Adrenal gland (tissue), 9 donors: ENCODE measurements at regions not wholly inside any gene's neighbourhood (a gene's known extent, or its start where the extent isn't known, plus 50 kb on each side); places are given as distances from the start of the nearest gene placed in this dataset.

Experiments
- DNase-seq, 7 donors: peaks; one replicate each; pipeline ENCODE4 v3.0.0-alpha.2; 2019 to 2020
- H3K27ac ChIP-seq, 5 donors: fragments of 200-600 bp; sonication (generic) in 4 of 5; 1 replicate in 3 of 5; 2 replicates in 2 of 5; pipeline versions ENCODE4 v1.5.1 to v1.8.0; 2016 to 2020; ENCODE audit warnings: mild to moderate bottlenecking in 1 of 5
- H3K27me3 ChIP-seq: fragments of 200-600 bp; 2 replicates; pipeline ENCODE4 v1.8.0; 2021
- H3K36me3 ChIP-seq, 2 donors: fragments of 200-600 bp; replicated peaks in 1 of 2; 1 replicate in 1 of 2; 2 replicates in 1 of 2; pipeline versions ENCODE4 v1.5.1 to v1.8.0; 2018 to 2022
- H3K4me1 ChIP-seq, 2 donors: fragments of 200-600 bp; replicated peaks in 1 of 2; 1 replicate in 1 of 2; 2 replicates in 1 of 2; pipeline versions ENCODE4 v1.5.1 to v1.8.0; 2018 to 2021
- H3K4me3 ChIP-seq, 4 donors: fragments of 200-600 bp; sonication (generic) in 3 of 4; one replicate each; pipeline ENCODE4 v1.5.1; 2016 to 2018
- H3K9me3 ChIP-seq, 3 donors: fragments of 200-600 bp; sonication (generic) in 1 of 3; replicated peaks in 1 of 3; 1 replicate in 2 of 3; 2 replicates in 1 of 3; pipeline versions ENCODE4 v1.5.1 to v1.8.0; 2016 to 2021
- CTCF ChIP-seq, 6 experiments: fragments of 450-650 bp in 4 of 6; fragments of 200-600 bp in 2 of 6; sonication (generic) in 1 of 6; IDR thresholded peaks; 1 replicate in 5 of 6; 2 replicates in 1 of 6; pipeline versions ENCODE4 v1.5.1 to v1.8.0; 2016 to 2021; ENCODE audit warnings: antibody characterized with exemption in 6 of 6, mild to moderate bottlenecking in 2 of 6, moderate library complexity in 1 of 6
- POLR2A ChIP-seq, 2 donors: fragments of 450-650 bp; IDR thresholded peaks; one replicate each; pipeline ENCODE4 v1.6.1; 2017; ENCODE audit warnings: antibody characterized with exemption in 2 of 2, mild to moderate bottlenecking in 2 of 2, moderate library complexity in 1 of 2
- WGBS, 4 donors: extraction: QIAGEN DNeasy Blood & Tissue Kit in 2 of 4; methylation state at CpG; one replicate each; pipeline versions ENCODE4 v1.1.5 to v1.1.7; 2013 to 2017; 5-methylcytosine and 5-hydroxymethylcytosine counted together
- intact Hi-C, 2 donors: fragments of 100-400 bp; cut with DNase I; formaldehyde crosslinking; loops; one replicate each; pipeline versions ENCODE4 v1.14.1 to v1.15.0; 2022 to 2023
- donor health status: healthy with polysubstance abuse.
- donor health status: Bipolar disorder and iron deficiency.
- donor health status: DM: yes; HTN: yes; CAD: no.
- donor health status: DM: no; HTN: no; CAD: no.
- donor health status: DM: no; HTN: no; CAD: no.

- no peak for TF ChIP-seq POLR2A (IDR thresholded peaks at IDR 0.05)
- TF ChIP-seq CTCF (IDR thresholded peaks at IDR 0.05): no peak
- DNase-seq: no peak
- H3K36me3 ChIP-seq: no peaks in the 10 kb centered on the region
- no peaks in the 10 kb centered on the region for H3K4me1 ChIP-seq
- H3K4me3 ChIP-seq: no peak overlapping the region
- WGBS, 4 donors: 59 to 68% (median 62%) methylated on average over 4 of the region's 4 CpGs
- intact Hi-C loops: no loop called here
- no peaks in the 10 kb centered on the region for H3K27me3 ChIP-seq
- H3K9me3 ChIP-seq: no peaks in the 10 kb centered on the region
- no peak overlapping the region for H3K27ac ChIP-seq
Measured at GRCh38 chr2:35873921-35874320, 481.7 kb upstream of the CRIM1 start.

GRCh38 chr2:35871672-35872071 lies 483.9 kb upstream of the CRIM1 start:
- H3K9me3 ChIP-seq: no peaks in the 10 kb centered on the region
- WGBS, 4 donors: 66 to 75% (median 74%) methylated on average over 8 of the region's 8 CpGs
- TF ChIP-seq CTCF (IDR thresholded peaks at IDR 0.05): no peak
- TF ChIP-seq POLR2A (IDR thresholded peaks at IDR 0.05): no peak
- no peaks in the 10 kb centered on the region for H3K36me3 ChIP-seq
- H3K4me1 ChIP-seq: no peaks in the 10 kb centered on the region
- H3K27me3 ChIP-seq: no peaks in the 10 kb centered on the region
- H3K4me3 ChIP-seq: no peak overlapping the region
- no peak for DNase-seq
- intact Hi-C loops: no loop called here
- no peak overlapping the region for H3K27ac ChIP-seq

- TF ChIP-seq POLR2A (IDR thresholded peaks at IDR 0.05): no peak
- TF ChIP-seq CTCF (IDR thresholded peaks at IDR 0.05): no peak
- no peaks in the 10 kb centered on the region for H3K36me3 ChIP-seq
- 39 to 47% (median 42%) methylated on average over 1 of the region's 1 CpG for WGBS, 4 donors
- no peaks in the 10 kb centered on the region for H3K9me3 ChIP-seq
- intact Hi-C loops: no loop called here
- DNase-seq: no peak
- H3K27ac ChIP-seq: no peak overlapping the region
- H3K4me3 ChIP-seq: no peak overlapping the region
- H3K27me3 ChIP-seq: no peaks in the 10 kb centered on the region
- no peaks in the 10 kb centered on the region for H3K4me1 ChIP-seq
Measured at GRCh38 chr2:35870713-35871112, 484.9 kb upstream of the CRIM1 start.

- WGBS, 4 donors: 29 to 41% (median 34%) methylated on average over 2 of the region's 2 CpGs
- no peak overlapping the region for H3K27ac ChIP-seq
Measured at GRCh38 chr2:35864141-35864540, 491.4 kb upstream of the CRIM1 start.

More at GRCh38 chr2:35864141-35864540, 491.4 kb upstream of the CRIM1 start:
- H3K4me3 ChIP-seq: no peak overlapping the region
- TF ChIP-seq POLR2A (IDR thresholded peaks at IDR 0.05) (no peak), CTCF (IDR thresholded peaks at IDR 0.05) (no peak)
- H3K27me3 ChIP-seq: no peaks in the 10 kb centered on the region
- DNase-seq: no peak
- no peaks in the 10 kb centered on the region for H3K36me3 ChIP-seq
- H3K4me1 ChIP-seq: no peaks in the 10 kb centered on the region
- H3K9me3 ChIP-seq: no peaks in the 10 kb centered on the region
- intact Hi-C loops: no loop called here
